K562 (cell line): ENCODE measurements at regions not wholly inside any gene's neighbourhood (a gene's known extent, or its start where the extent isn't known, plus 50 kb on each side); places are given as distances from the start of the nearest gene placed in this dataset.

Experiments
- ATAC-seq: fragments of 200-7000 bp; cut with Tn5 transposase; 3 replicates; pipeline ENCODE4 v1.9.1; 2020; ENCODE audit warnings: moderate library complexity
- BruUV-seq: library from RNA; stranded (reverse); fragments of 400-500 nt; replicated peaks from 2 replicates; lab custom pipeline; 2021; lab: Mats Ljungman, UMichigan
- CTCF ChIA-PET: fragments of 300-600 bp; formaldehyde crosslinking; extraction: SDS; loops from one replicate; lab custom pipeline; 2021; ENCODE audit warnings: low intra/inter-chr PET ratio; lab: Yijun Ruan, JAX
- POLR2A ChIA-PET: fragments of 300-600, 350-650 bp; sonication (Branson Sonifier 250); formaldehyde crosslinking; extraction: SDS; loops from one replicate; lab custom pipeline; 2021; ENCODE audit warnings: antibody characterized with exemption, inconsistent platforms; lab: Yijun Ruan, JAX
- DNase-seq, 4 experiments: peaks; one replicate each; pipeline versions ENCODE4 v3.0.0 to v3.0.0-alpha.2; 2011 to 2018; ENCODE audit warnings: low spot score in 3 of 4, mixed read lengths in 3 of 4; ENCODE audit errors: extremely low read depth in 1 of 4
- FAIRE-seq: peaks from 2 replicates; lab custom pipeline; 2011; peaks lifted over from hg19 to GRCh38; lab: Jason Lieb, UNC
- H2AFZ ChIP-seq: 2 replicates; pipeline ENCODE4 v1.6.0; 2011; ENCODE audit warnings: low read depth, low read length, control low read depth, inconsistent platforms
- H3K27ac ChIP-seq: fragments of 200-600 bp; 3 replicates; pipeline ENCODE4 v1.8.0; 2011; ENCODE audit warnings: low read depth, mild to moderate bottlenecking, control low read depth, inconsistent platforms, low read length, moderate library complexity, mixed read lengths; ENCODE audit errors: extremely low read depth
- H3K27me3 ChIP-seq, 2 experiments: fragments of 300-600 bp in 1 of 2; 2 replicates in 1 of 2; 3 replicates in 1 of 2; pipeline versions ENCODE4 v1.6.0 to v1.8.0; 2011; ENCODE audit warnings: inconsistent platforms in 2 of 2, low read length in 2 of 2, mild to moderate bottlenecking in 1 of 2, mixed read lengths in 1 of 2, moderate library complexity in 1 of 2; ENCODE audit not compliant: control insufficient read depth in 2 of 2, insufficient read depth in 2 of 2
- H3K36me3 ChIP-seq: fragments of 300-600 bp; 3 replicates; pipeline ENCODE4 v1.8.0; 2011; ENCODE audit warnings: mild to moderate bottlenecking, low read length, inconsistent platforms; ENCODE audit not compliant: control insufficient read depth, insufficient read depth
- H3K4me1 ChIP-seq, 2 experiments: fragments of 200-600 bp in 1 of 2; replicated peaks in 1 of 2; 2 replicates in 1 of 2; 3 replicates in 1 of 2; pipeline versions ENCODE4 v1.5.1 to v1.8.0; 2011; ENCODE audit warnings: inconsistent platforms in 2 of 2, low read length in 2 of 2, mild to moderate bottlenecking in 1 of 2, mixed read lengths in 1 of 2, moderate library complexity in 1 of 2; ENCODE audit not compliant: control insufficient read depth in 2 of 2, insufficient read depth in 2 of 2
- H3K4me2 ChIP-seq: 2 replicates; pipeline ENCODE4 v1.6.1; 2011; ENCODE audit warnings: low read length, control low read depth, inconsistent platforms, mixed read lengths; ENCODE audit not compliant: insufficient read depth
- H3K4me3 ChIP-seq: fragments of 200-600 bp; sonication (generic), shearing (Covaris generic); 2 replicates; pipeline ENCODE4 v1.5.1; 2016; ENCODE audit warnings: control low read depth, inconsistent platforms
- H3K79me2 ChIP-seq: fragments of 200-600 bp; 3 replicates; pipeline ENCODE4 v1.8.0; 2011; ENCODE audit warnings: low read length, inconsistent platforms; ENCODE audit not compliant: control insufficient read depth, insufficient read depth
- H3K9ac ChIP-seq, 2 experiments: 2 replicates each; pipeline versions ENCODE4 v1.6.0 to v1.6.1; 2011; ENCODE audit warnings: low read depth in 2 of 2, low read length in 2 of 2, control low read depth in 1 of 2, inconsistent platforms in 1 of 2, mild to moderate bottlenecking in 1 of 2, mixed read lengths in 1 of 2; ENCODE audit not compliant: insufficient read depth in 1 of 2
- H3K9me1 ChIP-seq: one replicate; pipeline ENCODE4 v1.6.0; 2011; ENCODE audit warnings: inconsistent platforms, mild to moderate bottlenecking, low read length, moderate library complexity; ENCODE audit not compliant: control insufficient read depth, insufficient read depth
- H3K9me3 ChIP-seq: replicated peaks from 2 replicates; pipeline ENCODE4 v1.5.1; 2011; ENCODE audit warnings: low read depth, low read length, inconsistent platforms; ENCODE audit not compliant: control insufficient read depth, insufficient read depth
- H4K20me1 ChIP-seq: replicated peaks from 2 replicates; pipeline ENCODE4 v1.6.1; 2011; ENCODE audit warnings: low read length, inconsistent platforms, mixed read lengths; ENCODE audit not compliant: control insufficient read depth, insufficient read depth
- ARID4B ChIP-seq: sonication (generic); formaldehyde crosslinking; IDR thresholded peaks from 2 replicates; pipeline ENCODE4 v1.8.0; 2022; ENCODE audit warnings: mild to moderate bottlenecking, missing genetic modification reagents
- CAMTA2 ChIP-seq: fragments of 250-450 bp; sonication (Bioruptor Pico); conservative IDR thresholded peaks from 2 replicates; pipeline ENCODE4 v1.5.1; 2022
- CLOCK ChIP-seq: fragments of 250-450 bp; sonication (Bioruptor Pico); IDR thresholded peaks from 2 replicates; pipeline ENCODE4 v1.4.0; 2020; ENCODE audit warnings: mild to moderate bottlenecking, moderate library complexity, borderline replicate concordance
- CREB3L1 ChIP-seq: fragments of 450-650 bp; IDR thresholded peaks from 2 replicates; pipeline ENCODE4 v1.6.1; 2014; ENCODE audit warnings: low read depth, mild to moderate bottlenecking, moderate library complexity, borderline replicate concordance
- JUN ChIP-seq, 2 experiments: sonication (generic) in 1 of 2; formaldehyde crosslinking in 1 of 2; IDR thresholded peaks; 2 replicates each; pipeline versions ENCODE4 v1.6.1 to v1.8.0; 2012 to 2022; ENCODE audit warnings: borderline replicate concordance in 2 of 2, mild to moderate bottlenecking in 2 of 2, improper control_type of control experiment in 1 of 2, low read depth in 1 of 2, low read length in 1 of 2, missing genetic modification reagents in 1 of 2
- PTBP1 ChIP-seq: fragments of 200-400 bp; formaldehyde crosslinking; IDR thresholded peaks from 2 replicates; pipeline ENCODE4 v1.6.1; 2017; ENCODE audit warnings: low read depth, low read length
- RBM17 ChIP-seq: fragments of 200-400 bp; formaldehyde crosslinking; IDR thresholded peaks from 2 replicates; pipeline ENCODE4 v1.6.1; 2017; ENCODE audit warnings: low read depth, mild to moderate bottlenecking, low read length, borderline replicate concordance
- RNF2 ChIP-seq: sonication (generic); IDR thresholded peaks from 2 replicates; pipeline ENCODE4 v1.6.1; 2016
- SNAPC5 ChIP-seq: fragments of 250-450 bp; sonication (Bioruptor Pico); IDR thresholded peaks from 2 replicates; pipeline ENCODE4 v1.8.0; 2021; ENCODE audit warnings: moderate library complexity, mild to moderate bottlenecking, inconsistent platforms
- VEZF1 ChIP-seq: fragments of 200-800 bp; sonication (Bioruptor generic); IDR thresholded peaks from 2 replicates; pipeline ENCODE4 v1.6.1; 2017; ENCODE audit warnings: missing genetic modification characterization, missing compliant biosample characterization
- ZBTB7A ChIP-seq: IDR thresholded peaks from 2 replicates; pipeline ENCODE4 v1.6.1; 2011; ENCODE audit warnings: low read depth, mild to moderate bottlenecking, low read length, moderate library complexity, borderline replicate concordance; ENCODE audit not compliant: control insufficient read depth
- ZNF644 ChIP-seq: fragments of 200-800 bp; sonication (Bioruptor generic); IDR thresholded peaks from 2 replicates; pipeline ENCODE4 v1.6.1; 2016; ENCODE audit warnings: low read depth, missing genetic modification characterization, missing compliant biosample characterization
- WGBS: fragments of 100-300 bp; shearing (Covaris generic); methylation state at CpG from one replicate; pipeline ENCODE4 v1.1.6; 2016; ENCODE audit warnings: low coverage, mixed read lengths; ENCODE audit not compliant: insufficient coverage; ENCODE audit errors: missing lambda C conversion rate; 5-methylcytosine and 5-hydroxymethylcytosine counted together
- in situ Hi-C: fragments of 300-500 bp; cut with MboI; formaldehyde crosslinking; loops from 4 replicates; pipeline ENCODE4 v1.15.0; 2018; ENCODE audit warnings: inconsistent platforms, mixed read lengths
- intact Hi-C: fragments of 100-400 bp; cut with micrococcal nuclease; formaldehyde crosslinking; loops from 2 replicates; pipeline ENCODE4 v1.14.2; 2022

- no peak overlapping the region for H3K4me2 ChIP-seq
- no peak for ATAC-seq
- DNase-seq, result no peak
- no peaks in the 10 kb centered on the region for H3K79me2 ChIP-seq
- no peak for FAIRE-seq
- H2AFZ ChIP-seq, result no peak overlapping the region
- CTCF ChIA-PET, result no interaction called here
- no peak overlapping the region for H3K27ac ChIP-seq
- H3K9ac ChIP-seq, result no peak overlapping the region
- intact Hi-C loops (no loop called here), in situ Hi-C loops (no loop called here)
- no peaks in the 10 kb centered on the region for H3K9me3 ChIP-seq
- no peaks in the 10 kb centered on the region for H4K20me1 ChIP-seq
- WGBS, result 0% methylated on average over 2 of the region's 2 CpGs
- no TSS peak for BruUV-seq
- peaks cover 4 to 10% of the 10 kb centered on the region in 2 experiments; a peak in 4 of 5 replicates for H3K27me3 ChIP-seq
- H3K4me1 ChIP-seq, result no peaks in the 10 kb centered on the region
- H3K9me1 ChIP-seq, result no peaks in the 10 kb centered on the region
- POLR2A ChIA-PET, result no interaction called here
- no peaks in the 10 kb centered on the region for H3K36me3 ChIP-seq
- H3K4me3 ChIP-seq, result no peak overlapping the region
- TF ChIP-seq RNF2 (no peak), VEZF1 (no peak), CREB3L1 (no peak), JUN (IDR thresholded peaks at IDR 0.05; ENCODE audit: borderline replicate concordance, low read depth, low read length) (no peak), JUN (CRISPR knock-in tag; IDR thresholded peaks at IDR 0.05; ENCODE audit: borderline replicate concordance) (no peak), PTBP1 (no peak), CAMTA2 (CRISPR knock-in tag) (no peak), CLOCK (CRISPR knock-in tag) (no peak), ZBTB7A (no peak), SNAPC5 (CRISPR knock-in tag) (no peak), RBM17 (no peak), ARID4B (CRISPR knock-in tag) (no peak), ZNF644 (no peak)
Measured at GRCh38 chr12:53857666-53858065, 81.0 kb upstream of the HOXC13 start.
